RWPE2 (cell line): ENCODE measurements at regions not wholly inside any gene's neighbourhood (a gene's known extent, or its start where the extent isn't known, plus 50 kb on each side); places are given as distances from the start of the nearest gene placed in this dataset.

Source experiments
- ATAC-seq: fragments of 200-7000 bp; cut with Tn5 transposase; 3 replicates; pipeline ENCODE4 v1.9.1; 2021; ENCODE audit warnings: low read depth
- DNase-seq: peaks from one replicate; pipeline ENCODE4 v3.0.0-alpha.2; 2020; ENCODE audit warnings: low spot score
- H3K27ac ChIP-seq: fragments of 450-650 bp; 2 replicates; pipeline ENCODE4 v1.5.1; 2017; ENCODE audit warnings: mild to moderate bottlenecking; ENCODE audit not compliant: poor library complexity, severe bottlenecking
- H3K27me3 ChIP-seq: fragments of 250-450 bp; sonication (Bioruptor Pico); 2 replicates; pipeline ENCODE4 v1.5.1; 2021; ENCODE audit warnings: mild to moderate bottlenecking, moderate library complexity; ENCODE audit not compliant: insufficient read depth, poor library complexity, severe bottlenecking
- H3K36me3 ChIP-seq: fragments of 250-450 bp; sonication (Bioruptor Pico); 2 replicates; pipeline ENCODE4 v1.5.1; 2020; ENCODE audit warnings: low read depth, mild to moderate bottlenecking, moderate library complexity
- H3K4me1 ChIP-seq: fragments of 250-450 bp; sonication (Bioruptor Pico); 2 replicates; pipeline ENCODE4 v1.5.1; 2021; ENCODE audit warnings: mild to moderate bottlenecking, moderate library complexity; ENCODE audit not compliant: insufficient read depth, poor library complexity, severe bottlenecking
- H3K4me3 ChIP-seq: fragments of 250-450 bp; sonication (Bioruptor Pico); 2 replicates; pipeline ENCODE4 v1.5.1; 2021; ENCODE audit warnings: mild to moderate bottlenecking, moderate library complexity; ENCODE audit not compliant: severe bottlenecking
- H3K9me3 ChIP-seq: fragments of 250-450 bp; sonication (Bioruptor Pico); 2 replicates; pipeline ENCODE4 v1.5.1; 2021; ENCODE audit warnings: mild to moderate bottlenecking, moderate library complexity; ENCODE audit not compliant: severe bottlenecking
- TF ChIP-seq, protein P1 (sequence below): fragments of 450-650 bp; IDR thresholded peaks from one replicate; pipeline ENCODE4 v1.5.1; 2017; ENCODE audit warnings: mild to moderate bottlenecking, moderate library complexity; ENCODE audit not compliant: poor library complexity, severe bottlenecking

DNA sequence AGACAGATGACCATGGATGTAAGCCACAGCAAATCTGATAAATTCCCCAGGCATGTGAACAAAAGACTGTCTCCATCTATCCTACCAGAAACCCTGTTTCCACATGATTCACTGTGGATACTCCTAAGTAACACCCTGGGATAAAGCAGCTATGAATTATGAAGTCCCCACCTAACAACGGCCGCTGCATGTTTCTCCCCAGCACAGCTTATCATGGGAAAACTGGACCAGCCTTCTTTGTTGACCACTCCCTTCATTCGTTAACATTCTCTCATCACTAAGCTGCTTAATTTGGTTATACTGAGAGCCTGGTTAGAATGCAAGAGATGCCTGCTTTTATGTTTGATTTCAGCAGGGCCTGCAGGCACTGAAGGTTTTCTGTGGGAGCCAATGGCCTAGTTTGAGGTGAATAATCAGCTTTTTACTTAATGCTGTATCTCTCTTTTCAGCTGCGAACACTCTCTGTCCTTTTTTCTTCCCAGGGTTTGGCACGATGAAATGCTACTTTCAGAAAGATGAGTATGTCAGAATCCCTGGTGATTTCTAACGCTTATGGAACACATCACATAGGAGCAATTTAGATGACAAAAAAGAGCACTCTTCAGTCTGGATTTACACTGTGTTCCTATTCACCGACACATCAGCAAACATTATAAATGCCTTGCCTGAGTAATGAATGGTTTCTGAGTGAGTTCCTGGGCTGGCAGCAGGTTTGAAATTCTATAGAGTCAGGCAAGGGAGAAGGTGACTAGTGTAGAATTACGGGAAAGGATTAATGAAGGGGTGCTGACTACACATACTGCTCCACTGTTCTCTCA lies 318.4 kb upstream of the ZNF608 start:
- Histone ChIP-seq H3K9me3 (no peaks in the 10 kb centered on the region), H3K4me1 (no peaks in the 10 kb centered on the region), H3K27ac (no peak overlapping the region), H3K36me3 (no peaks in the 10 kb centered on the region), H3K4me3 (no peak overlapping the region), H3K27me3 (no peaks in the 10 kb centered on the region)
- no peak for DNase-seq
- TF ChIP-seq, protein P1, sequence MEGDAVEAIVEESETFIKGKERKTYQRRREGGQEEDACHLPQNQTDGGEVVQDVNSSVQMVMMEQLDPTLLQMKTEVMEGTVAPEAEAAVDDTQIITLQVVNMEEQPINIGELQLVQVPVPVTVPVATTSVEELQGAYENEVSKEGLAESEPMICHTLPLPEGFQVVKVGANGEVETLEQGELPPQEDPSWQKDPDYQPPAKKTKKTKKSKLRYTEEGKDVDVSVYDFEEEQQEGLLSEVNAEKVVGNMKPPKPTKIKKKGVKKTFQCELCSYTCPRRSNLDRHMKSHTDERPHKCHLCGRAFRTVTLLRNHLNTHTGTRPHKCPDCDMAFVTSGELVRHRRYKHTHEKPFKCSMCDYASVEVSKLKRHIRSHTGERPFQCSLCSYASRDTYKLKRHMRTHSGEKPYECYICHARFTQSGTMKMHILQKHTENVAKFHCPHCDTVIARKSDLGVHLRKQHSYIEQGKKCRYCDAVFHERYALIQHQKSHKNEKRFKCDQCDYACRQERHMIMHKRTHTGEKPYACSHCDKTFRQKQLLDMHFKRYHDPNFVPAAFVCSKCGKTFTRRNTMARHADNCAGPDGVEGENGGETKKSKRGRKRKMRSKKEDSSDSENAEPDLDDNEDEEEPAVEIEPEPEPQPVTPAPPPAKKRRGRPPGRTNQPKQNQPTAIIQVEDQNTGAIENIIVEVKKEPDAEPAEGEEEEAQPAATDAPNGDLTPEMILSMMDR: no peak
- ATAC-seq: peak; percentile 33; the same call in 1 of the 3 replicates

DNA sequence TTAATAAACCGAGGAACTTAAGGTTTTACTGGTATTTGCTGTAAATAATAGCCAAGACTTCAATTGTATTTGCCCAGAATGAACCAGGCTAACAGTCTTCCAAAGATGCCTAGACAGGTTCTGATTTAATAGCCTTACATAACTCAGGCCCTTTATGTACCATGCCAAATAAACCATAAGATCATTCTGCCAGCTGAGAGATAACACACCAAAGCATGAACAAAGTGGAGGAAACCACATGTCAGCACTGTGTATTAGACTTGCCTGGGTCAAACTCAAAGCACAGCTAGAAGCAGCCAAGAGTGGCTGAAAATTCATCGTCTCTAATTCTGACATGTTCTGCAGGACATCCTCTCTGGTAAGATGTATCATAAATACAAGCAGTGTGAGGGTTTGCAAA lies 319.3 kb upstream of the ZNF608 start:
- no peaks in the 10 kb centered on the region for H3K4me1 ChIP-seq
- ATAC-seq: no peak
- H3K4me3 ChIP-seq: no peak overlapping the region
- no peak for DNase-seq
- no peaks in the 10 kb centered on the region for H3K9me3 ChIP-seq
- H3K27me3 ChIP-seq: no peaks in the 10 kb centered on the region
- no peaks in the 10 kb centered on the region for H3K36me3 ChIP-seq
- TF ChIP-seq, protein P1: no peak
- H3K27ac ChIP-seq: no peak overlapping the region

DNA sequence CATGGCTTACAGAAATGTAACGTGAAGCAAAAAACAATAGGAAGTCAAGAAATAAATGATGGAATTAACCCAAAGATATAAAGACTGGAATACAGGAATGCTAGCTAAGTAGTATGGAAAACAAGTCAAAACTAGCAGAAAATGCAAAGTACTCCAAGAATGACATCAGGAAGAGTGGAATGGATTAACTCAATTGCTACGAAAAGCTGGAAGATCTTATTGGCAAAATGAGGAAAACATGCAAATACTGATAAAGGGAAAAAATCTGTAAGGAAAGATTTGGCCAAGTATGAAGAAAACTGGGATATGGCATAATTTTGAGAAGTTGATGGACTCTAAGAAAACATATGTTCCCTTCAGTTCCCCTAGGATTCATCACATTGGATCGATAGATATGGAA lies 324.5 kb upstream of the ZNF608 start:
- no peak for DNase-seq
- Histone ChIP-seq H3K36me3 (no peaks in the 10 kb centered on the region), H3K9me3 (peaks cover 14% of the 10 kb centered on the region), H3K4me1 (no peaks in the 10 kb centered on the region), H3K27ac (no peak overlapping the region), H3K4me3 (no peak overlapping the region), H3K27me3 (no peaks in the 10 kb centered on the region)
- TF ChIP-seq, protein P1: no peak
- ATAC-seq: no peak

DNA sequence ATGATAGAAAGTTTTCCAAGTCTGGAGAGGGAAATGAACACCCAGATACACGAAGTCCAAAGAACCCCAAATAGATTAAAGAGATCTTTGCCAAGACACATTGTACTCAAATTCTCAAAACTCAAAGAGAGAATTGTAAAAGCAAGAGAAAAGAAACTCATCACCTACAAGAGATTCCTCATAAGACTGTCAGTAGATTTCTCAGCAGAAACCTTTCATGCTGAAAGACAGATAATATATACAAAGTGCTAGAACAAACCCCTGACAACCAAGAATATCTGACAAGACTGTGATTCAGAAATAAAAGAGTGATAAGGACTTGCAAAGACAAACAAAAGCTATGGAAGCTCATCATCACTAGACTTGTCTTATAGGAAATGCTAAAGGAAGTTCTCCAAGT lies 326.7 kb upstream of the ZNF608 start:
- H3K36me3 ChIP-seq: no peaks in the 10 kb centered on the region

More for the DNA sequence above, 326.7 kb upstream of the ZNF608 start:
- ATAC-seq (no peak), DNase-seq (no peak)
- TF ChIP-seq, protein P1: no peak
- Histone ChIP-seq H3K4me1 (no peaks in the 10 kb centered on the region), H3K27ac (no peak overlapping the region), H3K9me3 (peaks cover 14% of the 10 kb centered on the region), H3K27me3 (no peaks in the 10 kb centered on the region), H3K4me3 (no peak overlapping the region)
